Psoas muscle (tissue), 7 donors: ENCODE measurements at regions not wholly inside any gene's neighbourhood (a gene's known extent, or its start where the extent isn't known, plus 50 kb on each side); places are given as distances from the start of the nearest gene placed in this dataset.
"Not testable (repeated sequence)": the region's sequence is repeated elsewhere in the genome, so short reads cannot be mapped to it uniquely, and the experiment has no call there.

Experiments
- ATAC-seq, 4 donors: fragments of 200-7000 bp; cut with Tn5 transposase; one replicate each; pipeline ENCODE4 v1.9.1; 2020; ENCODE audit warnings: moderate library complexity in 3 of 4, mild to moderate bottlenecking in 2 of 4
- DNase-seq, 2 donors: peaks; one replicate each; pipeline ENCODE4 v3.0.0-alpha.2; 2020
- H3K27ac ChIP-seq: fragments of 200-600 bp; one replicate; pipeline ENCODE4 v1.8.0; 2022
- H3K27me3 ChIP-seq, 3 donors: fragments of 200-600 bp in 1 of 3; one replicate each; pipeline versions ENCODE4 v1.6.1 to v1.8.0; 2013 to 2022; ENCODE audit warnings: low read length in 2 of 3, mild to moderate bottlenecking in 2 of 3, moderate library complexity in 1 of 3; ENCODE audit not compliant: insufficient read depth in 3 of 3
- H3K36me3 ChIP-seq, 2 donors: fragments of 200-600 bp in 1 of 2; one replicate each; pipeline versions ENCODE4 v1.6.1 to v1.8.0; 2013 to 2022; ENCODE audit warnings: low read depth in 1 of 2, mild to moderate bottlenecking in 1 of 2, moderate library complexity in 1 of 2; ENCODE audit not compliant: insufficient read depth in 1 of 2
- H3K4me1 ChIP-seq: fragments of 200-600 bp; one replicate; pipeline ENCODE4 v1.8.0; 2022
- H3K4me3 ChIP-seq: fragments of 200-600 bp; one replicate; pipeline ENCODE4 v1.8.0; 2022; ENCODE audit warnings: mild to moderate bottlenecking
- H3K9me3 ChIP-seq: fragments of 200-600 bp; one replicate; pipeline ENCODE4 v1.8.0; 2022
- WGBS, 3 donors: extraction: QIAGEN DNeasy Blood & Tissue Kit; methylation state at CpG; one replicate each; pipeline versions ENCODE4 v1.1.6 to v1.1.7; 2013; 5-methylcytosine and 5-hydroxymethylcytosine counted together
- intact Hi-C, 2 donors: fragments of 100-400 bp; cut with DNase I; formaldehyde crosslinking; loops; one replicate each; pipeline versions ENCODE4 v1.11.0 to v1.14.2; 2022
- TF ChIP-seq, protein P1 (sequence below): fragments of 200-600 bp; IDR thresholded peaks from one replicate; pipeline ENCODE4 v1.8.0; 2022; ENCODE audit warnings: antibody characterized with exemption
- donor health status: healthy with polysubstance abuse.
- donor health status: DM: no; HTN: no; CAD: no; lungs with moderate emphysema.
- donor health status: Bipolar disorder and iron deficiency.
- donor health status: healthy.
- donor health status: DM: yes; HTN: yes; CAD: no.
- donor health status: DM: no; HTN: no; CAD: no.
- donor health status: DM: yes; HTN: yes; CAD: no.

DNA sequence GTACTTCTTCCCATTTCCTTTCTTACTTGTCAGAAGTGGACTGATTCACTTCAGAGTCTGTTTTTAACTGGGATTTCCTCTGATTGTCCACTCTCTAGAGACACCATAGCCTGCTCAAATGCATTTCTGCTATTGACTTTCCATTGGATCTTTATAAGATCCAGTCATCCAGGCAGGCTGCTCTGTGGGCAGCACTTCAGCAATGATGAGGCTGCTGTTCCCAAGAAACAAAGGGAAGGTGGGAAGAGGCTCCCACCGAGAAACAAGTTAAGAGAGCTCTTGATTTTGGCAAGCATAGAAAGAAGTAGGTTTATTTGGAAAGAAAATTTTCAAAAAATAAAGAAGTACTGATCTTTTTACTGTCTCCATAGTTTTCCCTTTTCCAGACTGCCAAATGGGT lies 125.8 kb upstream of the STARD13 start:
- intact Hi-C loops = no loop called here
- no peaks in the 10 kb centered on the region for H3K27me3 ChIP-seq
- no peaks in the 10 kb centered on the region for H3K4me1 ChIP-seq
- no peak overlapping the region for H3K27ac ChIP-seq
- no peak for DNase-seq
- no peak for ATAC-seq
- H3K4me3 ChIP-seq = no peak overlapping the region
- H3K36me3 ChIP-seq = no peaks in the 10 kb centered on the region
- no peaks in the 10 kb centered on the region for H3K9me3 ChIP-seq
- WGBS, 3 donors = 60 to 81% (median 75%) methylated on average over 1 of the region's 1 CpG
- TF ChIP-seq, protein P1, sequence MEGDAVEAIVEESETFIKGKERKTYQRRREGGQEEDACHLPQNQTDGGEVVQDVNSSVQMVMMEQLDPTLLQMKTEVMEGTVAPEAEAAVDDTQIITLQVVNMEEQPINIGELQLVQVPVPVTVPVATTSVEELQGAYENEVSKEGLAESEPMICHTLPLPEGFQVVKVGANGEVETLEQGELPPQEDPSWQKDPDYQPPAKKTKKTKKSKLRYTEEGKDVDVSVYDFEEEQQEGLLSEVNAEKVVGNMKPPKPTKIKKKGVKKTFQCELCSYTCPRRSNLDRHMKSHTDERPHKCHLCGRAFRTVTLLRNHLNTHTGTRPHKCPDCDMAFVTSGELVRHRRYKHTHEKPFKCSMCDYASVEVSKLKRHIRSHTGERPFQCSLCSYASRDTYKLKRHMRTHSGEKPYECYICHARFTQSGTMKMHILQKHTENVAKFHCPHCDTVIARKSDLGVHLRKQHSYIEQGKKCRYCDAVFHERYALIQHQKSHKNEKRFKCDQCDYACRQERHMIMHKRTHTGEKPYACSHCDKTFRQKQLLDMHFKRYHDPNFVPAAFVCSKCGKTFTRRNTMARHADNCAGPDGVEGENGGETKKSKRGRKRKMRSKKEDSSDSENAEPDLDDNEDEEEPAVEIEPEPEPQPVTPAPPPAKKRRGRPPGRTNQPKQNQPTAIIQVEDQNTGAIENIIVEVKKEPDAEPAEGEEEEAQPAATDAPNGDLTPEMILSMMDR = no peak

DNA sequence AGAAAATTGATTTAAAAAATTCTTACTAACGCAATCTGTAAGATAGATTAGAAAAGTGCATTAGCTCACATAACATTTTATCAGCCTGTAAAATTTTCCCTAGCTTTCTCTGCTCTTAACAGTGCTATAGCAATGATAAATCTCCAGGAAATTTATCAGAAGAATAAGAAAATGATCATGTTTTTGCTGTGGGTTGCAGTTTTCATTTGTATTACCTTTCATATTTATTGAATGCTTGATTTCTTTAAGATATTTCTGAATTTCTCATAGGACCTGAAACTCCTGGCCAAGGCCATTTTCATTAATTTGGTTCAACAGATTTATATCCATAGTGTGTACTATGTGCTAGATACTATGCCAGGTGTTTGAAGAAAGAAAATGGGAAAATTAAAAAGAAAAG lies 130.3 kb upstream of the STARD13 start:
- DNase-seq (no peak), ATAC-seq (no peak)
- H3K4me3 ChIP-seq = no peak overlapping the region
- TF ChIP-seq, protein P1 = no peak
- no peaks in the 10 kb centered on the region for H3K4me1 ChIP-seq
- no peak overlapping the region for H3K27ac ChIP-seq
- no peaks in the 10 kb centered on the region for H3K9me3 ChIP-seq
- intact Hi-C loops = no loop called here
- no peaks in the 10 kb centered on the region for H3K36me3 ChIP-seq
- no peaks in the 10 kb centered on the region for H3K27me3 ChIP-seq
- WGBS, 3 donors = 94 to 100% (median 98%) methylated on average over 1 of the region's 1 CpG

DNA sequence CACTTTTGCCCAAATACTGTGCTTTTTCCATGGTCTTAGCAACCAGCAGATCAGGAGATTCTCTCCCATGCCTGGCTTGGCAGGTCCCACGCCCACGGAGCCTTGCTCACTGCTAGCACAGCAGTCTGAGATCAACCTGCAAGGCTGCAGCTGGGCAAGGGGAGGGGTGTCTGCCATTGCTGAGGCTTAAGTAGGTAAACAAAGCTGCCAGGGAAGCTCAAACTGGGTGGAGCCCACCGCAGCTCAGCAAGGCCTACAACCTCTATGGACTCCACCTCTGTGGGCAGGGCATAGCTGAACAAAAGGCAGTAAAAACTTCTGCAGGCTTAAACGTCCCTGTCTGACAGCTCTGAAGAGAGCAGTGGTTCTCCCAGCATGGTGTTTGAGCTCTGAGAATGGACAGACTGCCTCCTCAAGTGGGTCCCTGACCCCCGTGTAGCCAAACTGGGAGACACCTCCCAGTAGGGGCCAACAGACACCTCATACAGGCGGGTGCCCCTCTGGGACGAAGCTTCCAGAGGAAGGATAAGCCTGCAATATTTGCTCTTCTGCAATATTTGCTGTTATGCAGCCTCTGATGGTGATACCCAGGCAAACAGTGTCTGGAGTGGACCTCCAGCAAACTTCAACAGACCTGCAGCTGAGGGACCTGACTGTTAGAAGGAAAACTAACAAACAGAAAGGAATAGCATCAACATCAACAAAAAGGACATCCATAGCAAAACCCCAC lies 132.8 kb upstream of the STARD13 start:
- H3K27me3 ChIP-seq, H3K4me1 ChIP-seq, H3K9me3 ChIP-seq, ATAC-seq, intact Hi-C loops, H3K27ac ChIP-seq, DNase-seq, H3K4me3 ChIP-seq, H3K36me3 ChIP-seq: not testable (repeated sequence)
- 87 to 93% (median 88%) methylated on average over 7 of the region's 7 CpGs for WGBS, 3 donors

DNA sequence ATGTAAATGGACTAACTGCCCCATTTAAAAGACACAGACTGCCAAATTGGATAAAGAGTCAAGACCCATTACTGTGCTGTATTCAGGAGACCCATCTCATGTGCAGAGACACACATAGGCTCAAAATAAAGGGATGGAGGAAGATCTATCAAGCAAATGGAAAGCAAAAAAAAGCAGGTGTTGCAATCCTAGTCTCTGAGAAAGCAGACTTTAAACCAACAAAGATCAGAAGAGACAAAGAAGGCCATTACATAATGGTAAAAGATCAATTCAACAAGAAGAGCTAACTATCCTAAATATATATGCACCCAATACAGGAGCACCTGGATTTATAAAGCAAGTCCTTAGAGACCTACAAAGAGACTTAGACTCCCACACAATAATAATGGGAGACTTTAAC lies 134.6 kb upstream of the STARD13 start:
- H3K36me3 ChIP-seq, H3K9me3 ChIP-seq, H3K27me3 ChIP-seq, H3K4me1 ChIP-seq, H3K27ac ChIP-seq, intact Hi-C loops, ATAC-seq, DNase-seq, H3K4me3 ChIP-seq: not testable (repeated sequence)

DNA sequence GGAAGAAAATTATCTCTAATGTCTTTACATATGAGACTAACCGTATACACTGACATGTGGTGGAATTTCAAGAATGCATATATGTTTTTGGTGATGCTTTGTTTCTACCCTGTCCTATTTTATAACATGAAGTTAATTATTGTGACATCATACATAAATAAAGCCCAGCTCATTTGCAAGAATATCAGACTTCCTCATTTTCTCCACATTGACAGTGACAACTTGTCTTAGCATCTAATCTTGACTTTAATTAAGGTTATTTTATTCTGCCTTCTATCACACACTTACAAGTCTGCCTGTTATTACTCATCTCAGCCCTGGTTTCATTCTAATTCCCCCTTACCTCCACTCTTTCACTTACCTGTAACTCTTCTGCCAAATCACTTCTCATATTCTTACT lies 140.6 kb upstream of the STARD13 start:
- DNase-seq (no peak), ATAC-seq (no peak)
- Histone ChIP-seq H3K4me1 (no peaks in the 10 kb centered on the region), H3K27me3 (no peaks in the 10 kb centered on the region), H3K4me3 (no peak overlapping the region), H3K9me3 (no peaks in the 10 kb centered on the region), H3K27ac (no peak overlapping the region), H3K36me3 (no peaks in the 10 kb centered on the region)
- TF ChIP-seq, protein P1 = no peak
- WGBS, 3 donors = 85 to 95% (median 88%) methylated on average over 1 of the region's 1 CpG
- intact Hi-C loops = no loop called here

DNA sequence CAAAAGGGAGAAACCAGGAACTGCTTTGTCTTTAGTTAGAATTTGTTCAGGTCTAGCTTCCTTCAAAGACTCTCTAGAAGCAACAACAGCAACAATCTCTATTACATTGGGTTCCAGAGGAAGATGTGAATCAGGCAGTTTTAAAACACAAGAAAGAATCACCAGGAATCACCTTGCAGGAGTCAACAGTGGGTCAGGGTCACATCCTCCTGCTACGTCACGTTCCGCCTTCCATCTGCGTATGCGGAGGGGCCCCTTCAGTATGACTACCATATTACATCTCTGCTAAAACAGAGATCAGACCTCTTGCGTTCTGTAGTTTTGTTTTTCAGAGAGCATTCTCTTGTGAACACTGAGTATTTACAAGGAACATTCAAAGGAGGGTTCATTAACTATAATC lies 147.8 kb upstream of the STARD13 start:
- H3K9me3 ChIP-seq = no peaks in the 10 kb centered on the region
- no peaks in the 10 kb centered on the region for H3K27me3 ChIP-seq
- intact Hi-C loops = no loop called here
- H3K4me1 ChIP-seq = no peaks in the 10 kb centered on the region
- H3K27ac ChIP-seq = no peak overlapping the region
- H3K36me3 ChIP-seq = no peaks in the 10 kb centered on the region
- DNase-seq (no peak), ATAC-seq (no peak)
- no peak overlapping the region for H3K4me3 ChIP-seq
- WGBS, 3 donors = 85 to 97% (median 95%) methylated on average over 6 of the region's 6 CpGs
- TF ChIP-seq, protein P1 = no peak
